Stimulated activated CD8-positive, alpha-beta memory T cell treated with anti-CD3 and anti-CD28 coated beads, Interleukin-7, amount 100 ng/mL, for 48 hours (primary cell): ENCODE measurements at regions not wholly inside any gene's neighbourhood (a gene's known extent, or its start where the extent isn't known, plus 50 kb on each side); places are given as distances from the start of the nearest gene placed in this dataset.

Source experiments
- DNase-seq, 2 donors: peaks; one replicate each; pipeline ENCODE4 v3.0.0-alpha.2; 2020; ENCODE audit warnings: low read depth in 1 of 2; ENCODE audit errors: extremely low read depth in 1 of 2

- no peak for DNase-seq
Observed at GRCh38 chr11:81899156-81899555, 834.5 kb downstream of the FAM181B start.

GRCh38 chr11:81897639-81898038, 836.0 kb downstream of the FAM181B start:
- DNase-seq: no peak

- DNase-seq: no peak
Observed at GRCh38 chr11:81895258-81895657, 838.4 kb downstream of the FAM181B start.

GRCh38 chr11:81892770-81893635, 840.7 kb downstream of the FAM181B start:
- DNase-seq: no peak

- DNase-seq: no peak
Observed at GRCh38 chr11:81888391-81888790, 845.3 kb downstream of the FAM181B start.

GRCh38 chr11:81887671-81888070, 846.0 kb downstream of the FAM181B start:
- no peak for DNase-seq

GRCh38 chr11:81886406-81887075, 847.1 kb downstream of the FAM181B start:
- DNase-seq: no peak

- DNase-seq: no peak
Observed at GRCh38 chr11:81874635-81875034, 859.0 kb downstream of the FAM181B start.

GRCh38 chr11:81870815-81871214, 862.8 kb downstream of the FAM181B start:
- no peak for DNase-seq

- no peak for DNase-seq
Observed at GRCh38 chr11:81870066-81870412, 863.6 kb downstream of the FAM181B start.

- peak; percentile 41 to 79 for DNase-seq
Observed at GRCh38 chr11:81869351-81870065, 864.2 kb downstream of the FAM181B start.

GRCh38 chr11:81866896-81867295, 866.8 kb downstream of the FAM181B start:
- DNase-seq: no peak

- DNase-seq: no peak
Observed at GRCh38 chr11:81857386-81857785, 876.3 kb downstream of the FAM181B start.

GRCh38 chr11:81853791-81854190, 879.9 kb downstream of the FAM181B start:
- no peak for DNase-seq

- no peak for DNase-seq
Observed at GRCh38 chr11:81852896-81853295, 880.8 kb downstream of the FAM181B start.

- no peak for DNase-seq
Observed at GRCh38 chr11:81840380-81840779, 893.3 kb downstream of the FAM181B start.

- no peak for DNase-seq
Observed at GRCh38 chr11:81839976-81840375, 893.7 kb downstream of the FAM181B start.

- no peak for DNase-seq
Observed at GRCh38 chr11:81839016-81839415, 894.6 kb downstream of the FAM181B start.

- DNase-seq: no peak
Observed at GRCh38 chr11:81829976-81830375, 903.7 kb downstream of the FAM181B start.

GRCh38 chr11:81825346-81825745, 908.3 kb downstream of the FAM181B start:
- no peak for DNase-seq

- no peak for DNase-seq
Observed at GRCh38 chr11:81819462-81819861, 914.2 kb downstream of the FAM181B start.

GRCh38 chr11:81804858-81805257, 928.8 kb downstream of the FAM181B start:
- DNase-seq: no peak
